HEK293T (cell line): ENCODE measurements at regions not wholly inside any gene's neighbourhood (a gene's known extent, or its start where the extent isn't known, plus 50 kb on each side); places are given as distances from the start of the nearest gene placed in this dataset.

Experiments
- ARNT ChIP-seq: fragments of 450-650 bp; IDR thresholded peaks from 2 replicates; pipeline ENCODE4 v1.6.1; 2017; ENCODE audit warnings: mild to moderate bottlenecking
- BHLHE40 ChIP-seq: fragments of 450-650 bp; IDR thresholded peaks from 2 replicates; pipeline ENCODE4 v1.6.1; 2016; ENCODE audit warnings: mild to moderate bottlenecking, moderate library complexity, borderline replicate concordance
- ELF4 ChIP-seq: fragments of 450-650 bp; IDR thresholded peaks from 2 replicates; pipeline ENCODE4 v1.6.1; 2017; ENCODE audit warnings: antibody characterized with exemption
- FOXA1 ChIP-seq: fragments of 450-650 bp; IDR thresholded peaks from 2 replicates; pipeline ENCODE4 v1.6.1; 2016; ENCODE audit warnings: mild to moderate bottlenecking
- FOXK2 ChIP-seq: fragments of 450-650 bp; IDR thresholded peaks from 2 replicates; pipeline ENCODE4 v1.6.1; 2016; ENCODE audit warnings: mild to moderate bottlenecking
- FOXM1 ChIP-seq: fragments of 450-650 bp; IDR thresholded peaks from 2 replicates; pipeline ENCODE4 v1.6.1; 2017; ENCODE audit warnings: mild to moderate bottlenecking, borderline replicate concordance
- HDGF ChIP-seq: fragments of 450-650 bp; IDR thresholded peaks from 2 replicates; pipeline ENCODE4 v1.6.1; 2017; ENCODE audit warnings: antibody characterized with exemption, borderline replicate concordance
- NFRKB ChIP-seq: fragments of 450-650 bp; IDR thresholded peaks from 2 replicates; pipeline ENCODE4 v1.6.1; 2016; ENCODE audit warnings: mild to moderate bottlenecking, moderate library complexity
- SP1 ChIP-seq: fragments of 450-650 bp; IDR thresholded peaks from 2 replicates; pipeline ENCODE4 v1.6.1; 2017
- SUZ12 ChIP-seq: fragments of 450-650 bp; IDR thresholded peaks from 2 replicates; pipeline ENCODE4 v1.6.1; 2016; ENCODE audit warnings: mild to moderate bottlenecking

GRCh38 chr15:23854912-23855659 is 168.0 kb upstream of the NDN start:
- TF ChIP-seq SUZ12 (no peak), HDGF (no peak), SP1 (no peak), NFRKB (no peak), FOXM1 (no peak), ELF4 (no peak), BHLHE40 (no peak), FOXA1 (no peak), ARNT (no peak), FOXK2 (no peak)
